Dedifferentiated amniotic fluid mesenchymal stem cell (primary cell): ENCODE measurements at regions not wholly inside any gene's neighbourhood (a gene's known extent, or its start where the extent isn't known, plus 50 kb on each side); places are given as distances from the start of the nearest gene placed in this dataset.
A peak's percentile ranks its signal among the peaks of the same experiment; 100 is the strongest.

Experiments
- DNase-seq: peaks from one replicate; pipeline ENCODE4 v3.0.0-alpha.2; 2016; ENCODE audit errors: extremely low spot score

GRCh38 chr5:129341306-129341705 lies 118.8 kb upstream of the ADAMTS19 start:
- no peak for DNase-seq

- no peak for DNase-seq
These were observed 117.3 kb upstream of the ADAMTS19 start for GRCh38 chr5:129342796-129343195.

- no peak for DNase-seq
These were observed 114.7 kb upstream of the ADAMTS19 start for GRCh38 chr5:129345213-129345924.

GRCh38 chr5:129356846-129357245 lies 103.3 kb upstream of the ADAMTS19 start:
- no peak for DNase-seq

GRCh38 chr5:129358069-129358468 lies 102.0 kb upstream of the ADAMTS19 start:
- DNase-seq: no peak

- no peak for DNase-seq
These were observed 100.6 kb upstream of the ADAMTS19 start for GRCh38 chr5:129359450-129359849.

GRCh38 chr5:129361441-129362025 lies 98.6 kb upstream of the ADAMTS19 start:
- DNase-seq: peak; percentile 39

GRCh38 chr5:129362456-129362855 lies 97.6 kb upstream of the ADAMTS19 start:
- DNase-seq: no peak

- DNase-seq: no peak
These were observed 96.1 kb upstream of the ADAMTS19 start for GRCh38 chr5:129363991-129364390.

GRCh38 chr5:129367883-129368282 lies 92.2 kb upstream of the ADAMTS19 start:
- DNase-seq: peak; percentile 26

GRCh38 chr5:129372025-129372424 lies 88.1 kb upstream of the ADAMTS19 start:
- DNase-seq: no peak

- no peak for DNase-seq
These were observed 82.6 kb upstream of the ADAMTS19 start for GRCh38 chr5:129377504-129377903.

GRCh38 chr5:129378961-129379360 lies 81.1 kb upstream of the ADAMTS19 start:
- no peak for DNase-seq

GRCh38 chr5:129379406-129379805 lies 80.7 kb upstream of the ADAMTS19 start:
- DNase-seq: no peak

- DNase-seq: no peak
These were observed 77.0 kb upstream of the ADAMTS19 start for GRCh38 chr5:129382921-129383672.

- DNase-seq: no peak
These were observed 75.9 kb upstream of the ADAMTS19 start for GRCh38 chr5:129384193-129384592.

GRCh38 chr5:129384736-129385135 lies 75.4 kb upstream of the ADAMTS19 start:
- peak; percentile 33 for DNase-seq

GRCh38 chr5:129387944-129388343 lies 72.2 kb upstream of the ADAMTS19 start:
- DNase-seq: no peak

GRCh38 chr5:129392681-129393080 lies 67.4 kb upstream of the ADAMTS19 start:
- no peak for DNase-seq

GRCh38 chr5:129395247-129395646 lies 64.9 kb upstream of the ADAMTS19 start:
- DNase-seq: no peak

GRCh38 chr5:129398026-129398678 lies 61.9 kb upstream of the ADAMTS19 start:
- no peak for DNase-seq

GRCh38 chr5:129399069-129399468 lies 61.0 kb upstream of the ADAMTS19 start:
- no peak for DNase-seq
